Naive thymus-derived CD4-positive, alpha-beta T cell (primary cell): ENCODE measurements at regions not wholly inside any gene's neighbourhood (a gene's known extent, or its start where the extent isn't known, plus 50 kb on each side); places are given as distances from the start of the nearest gene placed in this dataset.
"Not testable (repeated sequence)": the region's sequence is repeated elsewhere in the genome, so short reads cannot be mapped to it uniquely, and the experiment has no call there.

ENCODE experiments used
- ATAC-seq: fragments of 150-1000 bp; cut with Tn5 transposase; 2 replicates; pipeline ENCODE4 v1.10.0; 2021; ENCODE audit warnings: mild to moderate bottlenecking, moderate library complexity
- CTCF ChIA-PET: fragments of 350-600 bp; sonication (Branson Sonifier 250); formaldehyde crosslinking; loops from one replicate; lab custom pipeline; 2021; ENCODE audit warnings: antibody characterized with exemption; lab: Charles Lee
- POLR2A ChIA-PET: fragments of 350-600 bp; sonication (Branson Sonifier 250); formaldehyde crosslinking; loops from one replicate; lab custom pipeline; 2021; ENCODE audit warnings: antibody characterized with exemption, inconsistent platforms; lab: Charles Lee
- DNase-seq, 9 donors: peaks; one replicate each; pipeline versions ENCODE4 v3.0.0 to v3.0.0-alpha.2; 2020 to 2022; ENCODE audit warnings: mixed read lengths in 1 of 9
- H3K27ac ChIP-seq: one replicate; pipeline ENCODE4 v1.7.0; 2013; ENCODE audit warnings: mild to moderate bottlenecking, low read depth, low read length, moderate library complexity
- H3K27me3 ChIP-seq, 2 donors: one replicate each; pipeline ENCODE4 v1.7.0; 2013; ENCODE audit warnings: low read length in 2 of 2, mild to moderate bottlenecking in 2 of 2, moderate library complexity in 2 of 2; ENCODE audit not compliant: control insufficient read depth in 2 of 2, insufficient read depth in 2 of 2
- H3K36me3 ChIP-seq, 3 experiments: 1 replicate in 2 of 3; 2 replicates in 1 of 3; pipeline ENCODE4 v1.7.0; 2013; ENCODE audit warnings: low read length in 3 of 3, mild to moderate bottlenecking in 3 of 3, moderate library complexity in 1 of 3; ENCODE audit not compliant: insufficient read depth in 3 of 3, control insufficient read depth in 2 of 3
- H3K4me1 ChIP-seq, 2 donors: one replicate each; pipeline ENCODE4 v1.7.0; 2013; ENCODE audit warnings: low read length in 2 of 2, mild to moderate bottlenecking in 2 of 2, moderate library complexity in 1 of 2; ENCODE audit not compliant: control insufficient read depth in 2 of 2, insufficient read depth in 2 of 2
- H3K4me3 ChIP-seq: 2 replicates; pipeline ENCODE4 v1.7.0; 2013; ENCODE audit warnings: mild to moderate bottlenecking, low read length
- H3K9me3 ChIP-seq, 3 experiments: 1 replicate in 2 of 3; 2 replicates in 1 of 3; pipeline ENCODE4 v1.7.0; 2013; ENCODE audit warnings: low read length in 3 of 3; ENCODE audit not compliant: control insufficient read depth in 2 of 3
- H3K27ac Mint-ChIP-seq, 9 donors: one replicate each; pipeline ENCODE4 v1.8.0; 2020 to 2022; ENCODE audit warnings: mixed read lengths in 9 of 9, mild to moderate bottlenecking in 8 of 9, moderate library complexity in 5 of 9, inconsistent platforms in 2 of 9
- H3K27me3 Mint-ChIP-seq, 5 donors: one replicate each; pipeline ENCODE4 v1.8.0; 2021 to 2022; ENCODE audit warnings: mixed read lengths in 5 of 5, mild to moderate bottlenecking in 1 of 5
- H3K36me3 Mint-ChIP-seq, 5 donors: one replicate each; pipeline ENCODE4 v1.8.0; 2020 to 2022; ENCODE audit warnings: mixed read lengths in 5 of 5, mild to moderate bottlenecking in 3 of 5, inconsistent platforms in 1 of 5
- H3K4me1 Mint-ChIP-seq, 7 donors: one replicate each; pipeline ENCODE4 v1.8.0; 2020 to 2022; ENCODE audit warnings: mixed read lengths in 7 of 7, mild to moderate bottlenecking in 3 of 7, inconsistent platforms in 1 of 7
- H3K4me3 Mint-ChIP-seq, 10 donors: one replicate each; pipeline ENCODE4 v1.8.0; 2020 to 2022; ENCODE audit warnings: mild to moderate bottlenecking in 10 of 10, mixed read lengths in 10 of 10, moderate library complexity in 6 of 10, inconsistent platforms in 2 of 10
- H3K9me3 Mint-ChIP-seq, 11 donors: one replicate each; pipeline ENCODE4 v1.8.0; 2020 to 2022; ENCODE audit warnings: mixed read lengths in 11 of 11, mild to moderate bottlenecking in 4 of 11, inconsistent platforms in 1 of 11, moderate library complexity in 1 of 11
- intact Hi-C, 2 donors: fragments of 100-400 bp; cut with micrococcal nuclease; formaldehyde crosslinking; loops; one replicate each; pipeline ENCODE4 v1.15.1; 2023

GRCh38 chr3:150230037-150230436 lies 178.1 kb upstream of the TSC22D2 start:
- H3K4me1 Mint-ChIP-seq: no peaks in the 10 kb centered on the region
- H3K27ac Mint-ChIP-seq: no peak overlapping the region
- no peak overlapping the region for H3K4me3 ChIP-seq
- H3K9me3 ChIP-seq: no peaks in the 10 kb centered on the region
- intact Hi-C loops: no loop called here
- POLR2A ChIA-PET: interaction anchor here (1.0 kb wide), 1 partner anchor 14 kb away, joined by 3 read pairs; no protein-coding TSS in a partner anchor
- DNase-seq (no peak), ATAC-seq (no peak)
- H3K27ac ChIP-seq: no peak overlapping the region
- no peaks in the 10 kb centered on the region for H3K36me3 Mint-ChIP-seq
- H3K36me3 ChIP-seq: no peaks in the 10 kb centered on the region
- H3K9me3 Mint-ChIP-seq: no peaks in the 10 kb centered on the region
- no peaks in the 10 kb centered on the region for H3K27me3 ChIP-seq
- CTCF ChIA-PET: interaction anchor here (0.6 to 1.2 kb wide), 4 partner anchors 11 to 994 kb away, joined by 3 to 5 read pairs (median 3); no protein-coding TSS in a partner anchor
- no peak overlapping the region for H3K4me3 Mint-ChIP-seq
- no peaks in the 10 kb centered on the region for H3K4me1 ChIP-seq
- H3K27me3 Mint-ChIP-seq: peaks cover 5 to 20% (median 13%) of the 10 kb centered on the region in 5 donors

- H3K27me3 ChIP-seq, CTCF ChIA-PET, DNase-seq, ATAC-seq, H3K9me3 ChIP-seq, H3K36me3 Mint-ChIP-seq, H3K4me3 Mint-ChIP-seq, H3K4me1 Mint-ChIP-seq, POLR2A ChIA-PET, H3K27ac ChIP-seq, H3K36me3 ChIP-seq, intact Hi-C loops, H3K4me3 ChIP-seq, H3K4me1 ChIP-seq, H3K9me3 Mint-ChIP-seq: not testable (repeated sequence)
- H3K27me3 Mint-ChIP-seq: peaks cover 12 to 28% (median 22%) of the 10 kb centered on the region in 5 donors
- H3K27ac Mint-ChIP-seq: peak overlapping the region in 1 of 9 donors; percentile 8
Observed at GRCh38 chr3:150228626-150229025, 179.5 kb upstream of the TSC22D2 start.

- H3K27ac Mint-ChIP-seq: no peak overlapping the region
- CTCF ChIA-PET: no interaction called here
Observed at GRCh38 chr3:150227839-150228238, 180.3 kb upstream of the TSC22D2 start.

GRCh38 chr3:150225986-150226385 lies 182.1 kb upstream of the TSC22D2 start:
- no peaks in the 10 kb centered on the region for H3K27me3 ChIP-seq
- peaks cover 0 to 5% (median 0%) of the 10 kb centered on the region in 5 donors for H3K36me3 Mint-ChIP-seq
- H3K4me1 ChIP-seq: no peaks in the 10 kb centered on the region
- no peak for ATAC-seq
- no peaks in the 10 kb centered on the region for H3K36me3 ChIP-seq
- ChIA-PET CTCF (no interaction called here), POLR2A (no interaction called here)
- DNase-seq: no peak
- H3K4me1 Mint-ChIP-seq: peaks cover 2 to 5% (median 4%) of the 10 kb centered on the region in 7 donors
- intact Hi-C loops: no loop called here
- H3K9me3 Mint-ChIP-seq: no peaks in the 10 kb centered on the region
- H3K27ac ChIP-seq: no peak overlapping the region
- H3K4me3 Mint-ChIP-seq: no peak overlapping the region
- no peak overlapping the region for H3K4me3 ChIP-seq
- no peaks in the 10 kb centered on the region for H3K9me3 ChIP-seq
- peaks cover 30 to 42% (median 34%) of the 10 kb centered on the region in 5 donors for H3K27me3 Mint-ChIP-seq
- no peak overlapping the region for H3K27ac Mint-ChIP-seq

More at GRCh38 chr3:150227839-150228238, 180.3 kb upstream of the TSC22D2 start:
- POLR2A ChIA-PET: no interaction called here
- no peak overlapping the region for H3K4me3 ChIP-seq
- no peaks in the 10 kb centered on the region for H3K27me3 ChIP-seq
- Mint-ChIP-seq H3K9me3 (no peaks in the 10 kb centered on the region), H3K36me3 (peaks cover 0 to 5% (median 0%) of the 10 kb centered on the region in 5 donors), H3K4me3 (no peak overlapping the region), H3K27me3 (peaks cover 13 to 29% (median 22%) of the 10 kb centered on the region in 5 donors), H3K4me1 (no peaks in the 10 kb centered on the region)
- no peaks in the 10 kb centered on the region for H3K36me3 ChIP-seq
- no peak overlapping the region for H3K27ac ChIP-seq
- H3K4me1 ChIP-seq: no peaks in the 10 kb centered on the region
- intact Hi-C loops: loop anchor here in 1 of 2 donors (1.0 kb wide), 1 partner anchor 267 kb away; no protein-coding TSS in a partner anchor
- DNase-seq: peak in 1 of 9 donors; percentile 25
- ATAC-seq: peak; percentile 26
- no peaks in the 10 kb centered on the region for H3K9me3 ChIP-seq

- intact Hi-C loops: no loop called here
- Histone ChIP-seq H3K27me3 (no peaks in the 10 kb centered on the region), H3K27ac (no peak overlapping the region), H3K36me3 (no peaks in the 10 kb centered on the region), H3K4me1 (no peaks in the 10 kb centered on the region), H3K4me3 (no peak overlapping the region), H3K9me3 (no peaks in the 10 kb centered on the region)
- ChIA-PET CTCF (no interaction called here), POLR2A (no interaction called here)
- Mint-ChIP-seq H3K27me3 (peaks cover 33 to 49% (median 43%) of the 10 kb centered on the region in 5 donors), H3K27ac (no peak overlapping the region), H3K4me1 (peaks cover 2 to 6% (median 4%) of the 10 kb centered on the region in 7 donors), H3K4me3 (no peak overlapping the region), H3K9me3 (no peaks in the 10 kb centered on the region), H3K36me3 (peaks cover 0 to 5% (median 0%) of the 10 kb centered on the region in 5 donors)
- ATAC-seq (no peak), DNase-seq (no peak)
Observed at GRCh38 chr3:150223558-150223957, 184.5 kb upstream of the TSC22D2 start.

GRCh38 chr3:150222691-150223489 lies 185.2 kb upstream of the TSC22D2 start:
- Mint-ChIP-seq H3K4me3 (no peak overlapping the region), H3K4me1 (peaks cover 2 to 6% (median 4%) of the 10 kb centered on the region in 7 donors), H3K36me3 (peaks cover 0 to 5% (median 0%) of the 10 kb centered on the region in 5 donors), H3K27me3 (peaks cover 38 to 51% (median 43%) of the 10 kb centered on the region in 5 donors), H3K27ac (no peak overlapping the region), H3K9me3 (peaks cover 0 to under 1% (median 0%) of the 10 kb centered on the region in 11 donors)
- H3K36me3 ChIP-seq: no peaks in the 10 kb centered on the region
- H3K4me1 ChIP-seq: no peaks in the 10 kb centered on the region
- H3K27me3 ChIP-seq: no peaks in the 10 kb centered on the region
- ATAC-seq (no peak), DNase-seq (no peak)
- ChIA-PET CTCF (interaction anchor here (0.5 to 0.7 kb wide), 3 partner anchors 52 to 273 kb away, joined by 3 to 4 read pairs (median 3); no protein-coding TSS in a partner anchor), POLR2A (no interaction called here)
- H3K27ac ChIP-seq: no peak overlapping the region
- no peaks in the 10 kb centered on the region for H3K9me3 ChIP-seq
- no peak overlapping the region for H3K4me3 ChIP-seq
- intact Hi-C loops: no loop called here
